GM12872 (cell line): ENCODE measurements at regions not wholly inside any gene's neighbourhood (a gene's known extent, or its start where the extent isn't known, plus 50 kb on each side); places are given as distances from the start of the nearest gene placed in this dataset.

Experiments
- TF ChIP-seq, protein P1 (sequence below): IDR thresholded peaks from 3 replicates; pipeline ENCODE4 v1.5.1; 2011; ENCODE audit warnings: low read depth, mild to moderate bottlenecking, low read length, moderate library complexity; ENCODE audit not compliant: insufficient read depth

DNA sequence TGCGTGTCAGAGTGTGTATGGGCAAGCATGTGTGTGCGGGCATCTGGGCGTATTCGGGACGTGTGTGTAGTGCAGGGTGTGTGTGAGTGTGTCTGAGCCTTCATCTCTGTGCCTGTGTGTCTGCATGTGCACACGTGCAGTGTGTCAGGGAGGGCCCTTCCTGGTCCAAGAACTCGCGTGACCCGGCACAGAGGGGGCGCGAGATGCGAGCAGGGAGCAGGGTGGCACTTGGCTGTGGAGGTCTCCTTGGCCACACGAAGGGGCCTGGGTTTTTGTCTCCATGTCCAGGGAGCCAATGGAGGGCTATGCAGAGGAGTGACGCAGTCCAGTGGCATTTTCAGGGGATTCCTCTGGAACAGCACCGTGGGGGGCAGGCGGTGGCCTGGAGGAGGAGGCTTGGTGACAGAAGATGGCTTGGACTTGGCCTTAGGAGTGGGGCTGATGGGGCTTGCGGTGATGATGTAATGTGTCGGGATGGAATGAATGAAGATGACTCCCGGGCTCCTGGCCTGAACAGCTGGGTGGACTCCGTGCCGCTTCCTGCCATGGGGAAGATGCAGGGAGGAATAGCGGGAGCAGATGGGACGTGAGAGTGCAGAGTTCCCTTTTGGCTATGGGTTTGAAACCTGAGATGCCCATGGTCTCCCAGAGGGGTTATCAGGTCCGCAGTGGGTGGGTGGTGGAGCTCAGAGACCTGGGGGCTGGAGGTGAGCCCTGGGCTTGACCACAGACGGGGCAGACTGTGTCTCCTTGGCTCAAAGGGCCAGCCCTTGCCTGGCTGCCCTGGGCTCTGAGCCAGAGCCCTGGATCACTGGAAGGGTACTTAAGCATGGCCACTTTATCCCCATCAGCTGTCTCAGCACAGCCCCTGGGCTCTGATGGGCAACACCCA lies 208.3 kb downstream of the PHETA1 start:
- TF ChIP-seq, protein P1, sequence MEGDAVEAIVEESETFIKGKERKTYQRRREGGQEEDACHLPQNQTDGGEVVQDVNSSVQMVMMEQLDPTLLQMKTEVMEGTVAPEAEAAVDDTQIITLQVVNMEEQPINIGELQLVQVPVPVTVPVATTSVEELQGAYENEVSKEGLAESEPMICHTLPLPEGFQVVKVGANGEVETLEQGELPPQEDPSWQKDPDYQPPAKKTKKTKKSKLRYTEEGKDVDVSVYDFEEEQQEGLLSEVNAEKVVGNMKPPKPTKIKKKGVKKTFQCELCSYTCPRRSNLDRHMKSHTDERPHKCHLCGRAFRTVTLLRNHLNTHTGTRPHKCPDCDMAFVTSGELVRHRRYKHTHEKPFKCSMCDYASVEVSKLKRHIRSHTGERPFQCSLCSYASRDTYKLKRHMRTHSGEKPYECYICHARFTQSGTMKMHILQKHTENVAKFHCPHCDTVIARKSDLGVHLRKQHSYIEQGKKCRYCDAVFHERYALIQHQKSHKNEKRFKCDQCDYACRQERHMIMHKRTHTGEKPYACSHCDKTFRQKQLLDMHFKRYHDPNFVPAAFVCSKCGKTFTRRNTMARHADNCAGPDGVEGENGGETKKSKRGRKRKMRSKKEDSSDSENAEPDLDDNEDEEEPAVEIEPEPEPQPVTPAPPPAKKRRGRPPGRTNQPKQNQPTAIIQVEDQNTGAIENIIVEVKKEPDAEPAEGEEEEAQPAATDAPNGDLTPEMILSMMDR, result no peak

DNA sequence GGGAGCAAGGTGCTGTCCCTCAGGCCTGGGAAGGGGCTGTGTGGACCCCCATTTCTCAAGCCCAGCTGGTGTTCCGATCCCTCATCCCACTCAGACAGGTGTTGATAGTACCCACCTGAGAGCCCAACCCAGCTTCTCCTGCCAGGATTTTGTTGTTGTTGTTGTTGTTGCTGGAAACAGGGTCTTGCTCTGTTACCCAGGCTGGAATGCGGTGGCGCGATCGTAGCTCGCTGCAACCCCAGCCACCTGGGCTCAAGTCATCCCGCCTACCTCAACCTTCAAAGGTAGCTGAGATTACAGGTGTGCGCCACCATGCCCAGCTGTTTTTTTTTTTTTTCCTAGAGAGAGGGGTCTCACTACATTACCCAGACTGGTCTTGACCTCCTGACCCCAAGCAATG lies 209.9 kb downstream of the PHETA1 start:
- TF ChIP-seq, protein P1, result no peak

DNA sequence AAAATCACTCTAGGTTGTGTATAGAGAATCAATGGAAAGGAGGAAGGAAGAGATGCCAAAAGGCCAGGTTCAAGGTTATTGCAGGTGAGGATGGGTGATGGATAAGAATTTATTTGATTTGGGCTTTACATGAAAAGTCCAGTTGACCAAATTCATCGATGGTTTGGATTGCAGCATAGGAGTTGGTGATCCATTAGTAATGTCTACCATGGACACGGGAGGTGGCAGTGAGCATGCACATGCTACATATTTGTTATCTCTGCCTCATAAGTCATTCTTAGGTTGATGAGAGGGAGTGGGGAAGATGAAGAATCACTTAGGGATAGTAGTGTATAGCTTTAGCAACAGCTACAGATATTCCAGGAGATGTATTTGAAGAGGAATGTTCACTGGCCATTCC lies 211.4 kb downstream of the PHETA1 start:
- TF ChIP-seq, protein P1, result no peak

DNA sequence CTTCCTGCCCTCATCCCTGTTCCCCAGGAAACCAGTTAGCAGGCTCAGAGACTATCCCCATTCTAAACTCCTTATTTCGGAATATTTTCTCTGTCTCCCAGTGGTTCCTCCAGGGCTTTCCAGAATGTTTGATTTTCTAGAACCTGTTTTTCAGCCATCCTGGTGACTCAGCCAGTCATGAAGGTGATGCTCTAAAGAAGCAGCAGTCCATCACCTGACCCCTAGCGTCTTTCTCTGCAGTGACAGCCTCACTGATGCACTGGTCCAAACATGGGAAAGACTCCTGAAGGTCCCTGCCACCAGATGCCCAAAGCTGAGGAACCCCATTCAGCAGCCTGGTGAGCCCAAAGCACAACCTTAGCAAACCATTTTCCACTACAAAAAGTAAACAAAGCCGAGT lies 212.6 kb downstream of the PHETA1 start:
- TF ChIP-seq, protein P1, result 0 out of 3 replicates have a peak, but pooled peaks have one; percentile 6

DNA sequence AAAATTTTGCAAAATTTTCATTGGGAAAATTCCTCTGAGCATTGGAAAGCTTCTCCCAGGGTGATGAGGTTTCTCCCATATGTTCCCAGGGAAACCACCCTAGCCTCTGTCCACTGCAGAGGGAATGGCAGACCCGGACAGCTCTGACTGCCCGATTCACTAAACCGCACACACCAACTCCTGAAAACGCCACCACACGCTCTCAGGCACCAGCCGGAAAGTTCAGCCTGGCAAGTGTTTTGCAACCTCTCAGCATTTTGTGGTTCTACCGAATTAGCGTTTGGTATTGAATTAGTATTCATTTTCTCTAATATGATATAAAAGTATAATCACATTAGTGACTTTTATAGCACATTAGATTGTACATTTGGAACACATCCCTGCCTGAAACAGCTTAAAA lies 213.4 kb downstream of the PHETA1 start:
- TF ChIP-seq, protein P1, result no peak

DNA sequence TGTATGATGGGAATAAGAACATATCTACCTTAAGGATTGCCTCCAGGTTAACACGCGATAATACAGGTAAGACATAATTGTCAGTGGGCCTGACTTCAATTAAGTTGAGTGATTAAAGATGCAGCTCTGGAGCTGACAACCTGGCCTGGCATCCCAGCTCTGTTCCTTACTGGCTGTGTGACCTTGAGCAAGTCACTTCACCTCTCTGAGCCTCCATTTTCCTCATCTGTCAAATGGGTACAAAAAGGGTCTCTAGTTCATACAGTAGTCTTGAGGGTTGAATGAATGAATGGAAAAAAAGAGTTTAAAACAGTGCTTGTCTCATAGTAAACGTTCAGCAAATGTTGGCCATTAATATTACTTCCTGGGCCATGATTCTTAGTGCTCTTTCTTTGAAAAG lies 213.9 kb downstream of the PHETA1 start:
- TF ChIP-seq, protein P1, result no peak

DNA sequence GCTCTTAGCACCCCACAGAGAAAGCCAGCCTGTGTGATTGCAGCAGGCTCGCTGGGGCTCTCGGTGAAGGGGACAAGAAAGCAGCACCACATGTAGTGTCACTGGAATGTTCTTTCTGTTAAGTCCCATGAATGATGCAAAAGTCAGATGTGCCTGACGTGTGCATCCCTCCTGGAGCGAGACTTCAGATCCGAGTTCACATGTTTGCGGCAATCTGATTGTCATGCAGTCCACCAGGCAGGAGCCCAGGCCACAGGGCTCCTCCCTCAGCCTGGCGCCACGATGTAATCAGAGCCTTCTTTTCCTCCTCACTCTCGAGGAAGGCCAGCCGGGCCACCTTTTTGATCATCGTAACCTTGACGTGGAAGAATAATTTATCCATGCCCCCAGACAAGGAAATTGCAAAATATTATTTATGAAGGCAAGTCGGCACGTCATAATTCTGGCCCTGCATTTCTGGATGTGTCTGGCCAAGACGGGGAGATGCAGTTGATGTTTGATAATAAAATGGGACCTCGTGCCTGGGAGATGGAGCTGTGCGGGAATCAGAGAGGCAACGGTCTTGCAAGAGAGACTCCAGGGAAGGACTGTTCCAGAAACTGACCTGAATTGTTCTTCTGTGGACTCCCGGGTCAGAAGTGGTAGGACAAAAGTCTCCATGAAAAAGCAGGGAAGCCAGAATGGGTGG lies 214.6 kb downstream of the PHETA1 start:
- TF ChIP-seq, protein P1, result no peak
